H1 (cell line): ENCODE measurements at regions not wholly inside any gene's neighbourhood (a gene's known extent, or its start where the extent isn't known, plus 50 kb on each side); places are given as distances from the start of the nearest gene placed in this dataset.

Experiments used
- CTCF ChIA-PET: fragments of 300-600 bp; sonication (Branson Sonifier 250); formaldehyde crosslinking; loops from one replicate; lab custom pipeline; 2021; ENCODE audit not compliant: partially characterized antibody; lab: Charles Lee
- POLR2A ChIA-PET: fragments of 300-600 bp; sonication (Branson Sonifier 250); formaldehyde crosslinking; loops from one replicate; lab custom pipeline; 2021; ENCODE audit warnings: inconsistent platforms; ENCODE audit not compliant: partially characterized antibody; lab: Charles Lee
- DNase-seq, 2 experiments: peaks; one replicate each; pipeline versions ENCODE4 v3.0.0 to v3.0.0-alpha.2; 2010 to 2022; ENCODE audit warnings: low spot score in 2 of 2, low read depth in 1 of 2, mixed read lengths in 1 of 2
- FAIRE-seq: peaks from 2 replicates; lab custom pipeline; 2011; peaks lifted over from hg19 to GRCh38; lab: Jason Lieb, UNC
- H2AFZ ChIP-seq: 2 replicates; pipeline ENCODE4 v1.8.1; 2012; ENCODE audit warnings: low read length, inconsistent platforms
- H2AK5ac ChIP-seq: 2 replicates; pipeline ENCODE4 v1.6.1; 2013; ENCODE audit warnings: low read depth, low read length
- H2BK120ac ChIP-seq: replicated peaks from 2 replicates; pipeline ENCODE3; 2013; ENCODE audit warnings: low read depth, low read length, inconsistent platforms
- H2BK12ac ChIP-seq: 2 replicates; pipeline ENCODE4 v1.6.1; 2013; ENCODE audit warnings: low read depth, low read length
- H2BK15ac ChIP-seq: 2 replicates; pipeline ENCODE4 v1.6.1; 2013; ENCODE audit warnings: low read length
- H2BK20ac ChIP-seq: 2 replicates; pipeline ENCODE4 v1.6.1; 2013; ENCODE audit warnings: low read length
- H2BK5ac ChIP-seq: 2 replicates; pipeline ENCODE4 v1.6.1; 2013; ENCODE audit warnings: low read depth, low read length
- H3K14ac ChIP-seq: 2 replicates; pipeline ENCODE4 v1.6.1; 2013; ENCODE audit warnings: inconsistent platforms; ENCODE audit not compliant: insufficient read length
- H3K18ac ChIP-seq: 2 replicates; pipeline ENCODE4 v1.6.1; 2013; ENCODE audit warnings: low read length; ENCODE audit errors: extremely low read depth
- H3K23ac ChIP-seq: 2 replicates; pipeline ENCODE4 v1.6.1; 2013; ENCODE audit warnings: inconsistent platforms; ENCODE audit not compliant: insufficient read length
- H3K23me2 ChIP-seq: 2 replicates; pipeline ENCODE4 v1.6.1; 2013; ENCODE audit warnings: low read depth, low read length
- H3K27ac ChIP-seq: 2 replicates; pipeline ENCODE4 v1.6.1; 2011; ENCODE audit warnings: low read depth, low read length, inconsistent platforms
- H3K27me3 ChIP-seq, 4 experiments: replicated peaks in 1 of 4; 1 replicate in 1 of 4; 2 replicates in 3 of 4; pipeline versions ENCODE4 v1.6.1 to v1.8.1; 2011 to 2013; ENCODE audit warnings: low read length in 3 of 4, mild to moderate bottlenecking in 3 of 4, inconsistent platforms in 2 of 4, mixed read lengths in 2 of 4, moderate library complexity in 1 of 4; ENCODE audit not compliant: control insufficient read depth in 3 of 4, insufficient read depth in 3 of 4; ENCODE audit errors: extremely low read depth in 1 of 4
- H3K36me3 ChIP-seq, 4 experiments: 2 replicates each; pipeline versions ENCODE4 v1.6.1 to v1.8.1; 2011 to 2013; ENCODE audit warnings: mild to moderate bottlenecking in 4 of 4, low read length in 3 of 4, moderate library complexity in 2 of 4, control low read depth in 1 of 4, inconsistent platforms in 1 of 4; ENCODE audit not compliant: insufficient read depth in 4 of 4, control insufficient read depth in 2 of 4
- H3K4ac ChIP-seq: replicated peaks from 2 replicates; pipeline ENCODE3; 2013; ENCODE audit warnings: low read length, low read depth, mixed read lengths, inconsistent platforms; ENCODE audit not compliant: insufficient read length
- H3K4me1 ChIP-seq, 4 experiments: replicated peaks in 1 of 4; 1 replicate in 1 of 4; 2 replicates in 3 of 4; pipeline versions ENCODE4 v1.6.1 to v1.8.1; 2011 to 2013; ENCODE audit warnings: low read length in 3 of 4, inconsistent platforms in 2 of 4, mixed read lengths in 1 of 4; ENCODE audit not compliant: insufficient read depth in 4 of 4, control insufficient read depth in 3 of 4
- H3K4me2 ChIP-seq, 2 experiments: 2 replicates each; pipeline versions ENCODE4 v1.6.1 to v1.8.1; 2011 to 2013; ENCODE audit warnings: low read depth in 2 of 2, low read length in 2 of 2, control low read depth in 1 of 2, inconsistent platforms in 1 of 2, mild to moderate bottlenecking in 1 of 2; ENCODE audit not compliant: insufficient read depth in 1 of 2
- H3K4me3 ChIP-seq, 4 experiments: fragments of 200-600, 300-600 bp in 1 of 4; sonication (generic), shearing (Covaris generic), sonication (Bioruptor Twin) in 1 of 4; 2 replicates each; pipeline versions ENCODE4 v1.5.1 to v1.8.1; 2011 to 2016; ENCODE audit warnings: low read length in 4 of 4, low read depth in 3 of 4, control low read depth in 2 of 4, inconsistent platforms in 2 of 4, mild to moderate bottlenecking in 2 of 4, mixed read lengths in 1 of 4, moderate library complexity in 1 of 4; ENCODE audit not compliant: insufficient read depth in 2 of 4; ENCODE audit errors: extremely low read depth in 1 of 4
- H3K56ac ChIP-seq: replicated peaks from 2 replicates; pipeline ENCODE3; 2013; ENCODE audit warnings: low read depth, mild to moderate bottlenecking, mixed read lengths, low read length, inconsistent platforms; ENCODE audit not compliant: insufficient read length
- H3K79me1 ChIP-seq: 2 replicates; pipeline ENCODE4 v1.6.1; 2013; ENCODE audit warnings: low read depth, low read length, control low read depth
- H3K79me2 ChIP-seq, 2 experiments: 2 replicates each; pipeline versions ENCODE4 v1.6.1 to v1.8.1; 2012 to 2013; ENCODE audit warnings: low read length in 2 of 2, mild to moderate bottlenecking in 2 of 2, inconsistent platforms in 1 of 2; ENCODE audit not compliant: insufficient read depth in 2 of 2, control insufficient read depth in 1 of 2
- H3K9ac ChIP-seq, 4 experiments: replicated peaks in 1 of 4; 1 replicate in 1 of 4; 2 replicates in 3 of 4; pipeline versions ENCODE4 v1.6.1 to v1.8.1; 2011 to 2013; ENCODE audit warnings: low read depth in 3 of 4, low read length in 3 of 4, control low read depth in 2 of 4, mild to moderate bottlenecking in 2 of 4, moderate library complexity in 2 of 4, inconsistent platforms in 1 of 4; ENCODE audit errors: extremely low read depth in 1 of 4
- H3K9me3 ChIP-seq, 2 experiments: 2 replicates each; pipeline versions ENCODE4 v1.6.1 to v1.8.1; 2012 to 2013; ENCODE audit warnings: mild to moderate bottlenecking in 2 of 2, moderate library complexity in 2 of 2, control low read depth in 1 of 2, inconsistent platforms in 1 of 2, low read depth in 1 of 2, low read length in 1 of 2, mixed read lengths in 1 of 2; ENCODE audit not compliant: insufficient read depth in 2 of 2
- H4K20me1 ChIP-seq, 2 experiments: replicated peaks in 1 of 2; 2 replicates each; pipeline versions ENCODE3 to v1.8.1; 2011 to 2013; ENCODE audit warnings: inconsistent platforms in 2 of 2, low read length in 2 of 2, mild to moderate bottlenecking in 1 of 2; ENCODE audit not compliant: insufficient read depth in 2 of 2, control insufficient read depth in 1 of 2
- H4K5ac ChIP-seq: 2 replicates; pipeline ENCODE4 v1.6.1; 2013; ENCODE audit warnings: low read length, low read depth, mixed read lengths, inconsistent platforms; ENCODE audit not compliant: insufficient read length
- H4K8ac ChIP-seq: 2 replicates; pipeline ENCODE4 v1.8.0; 2013; ENCODE audit warnings: mild to moderate bottlenecking, moderate library complexity, low read length, inconsistent platforms; ENCODE audit not compliant: insufficient read depth; ENCODE audit errors: extremely low read depth
- H4K91ac ChIP-seq: replicated peaks from 2 replicates; pipeline ENCODE3; 2013; ENCODE audit warnings: low read length, mixed read lengths, inconsistent platforms; ENCODE audit not compliant: insufficient read length
- CHD2 ChIP-seq: IDR thresholded peaks from 2 replicates; pipeline ENCODE4 v1.6.1; 2012; ENCODE audit warnings: low read length, improper control_type of control experiment
- CTBP2 ChIP-seq: IDR thresholded peaks from 2 replicates; pipeline ENCODE4 v1.7.0; 2011; ENCODE audit warnings: borderline replicate concordance, mild to moderate bottlenecking, moderate library complexity, mixed read lengths, low read length; ENCODE audit not compliant: insufficient read depth, insufficient read length
- EZH2 ChIP-seq: fragments of 200-600 bp; sonication (generic); IDR thresholded peaks from 2 replicates; pipeline ENCODE4 v1.7.1; 2012; ENCODE audit warnings: low read depth, mild to moderate bottlenecking, moderate library complexity, low read length, inconsistent platforms; ENCODE audit not compliant: severe bottlenecking
- JUND ChIP-seq: IDR thresholded peaks from 2 replicates; pipeline ENCODE4 v1.6.1; 2011; ENCODE audit warnings: mild to moderate bottlenecking, improper control_type of control experiment, low read length
- SIN3A ChIP-seq, 2 experiments: IDR thresholded peaks in 1 of 2; conservative IDR thresholded peaks in 1 of 2; 2 replicates each; pipeline ENCODE4 v1.6.1; 2011 to 2012; ENCODE audit warnings: low read length in 2 of 2, improper control_type of control experiment in 1 of 2, low read depth in 1 of 2, mild to moderate bottlenecking in 1 of 2
- SP1 ChIP-seq: IDR thresholded peaks from 2 replicates; pipeline ENCODE4 v1.6.1; 2011; ENCODE audit warnings: low read depth, low read length
- TEAD4 ChIP-seq: IDR thresholded peaks from 2 replicates; pipeline ENCODE4 v1.6.1; 2012; ENCODE audit warnings: low read depth, low read length, inconsistent platforms, mixed read lengths
- WGBS, 2 experiments: shearing (Covaris generic) in 1 of 2; methylation state at CpG; one replicate each; pipeline versions ENCODE4 v1.1.6 to v1.1.7; 2013 to 2015; ENCODE audit warnings: low lambda C conversion rate in 2 of 2, mixed read lengths in 2 of 2, inconsistent platforms in 1 of 2, low coverage in 1 of 2, missing lambda C conversion rate in 1 of 2; ENCODE audit not compliant: insufficient replicate concordance in 2 of 2, insufficient coverage in 1 of 2, insufficient read length in 1 of 2; ENCODE audit errors: extremely low coverage in 1 of 2, missing lambda C conversion rate in 1 of 2; 5-methylcytosine and 5-hydroxymethylcytosine counted together

DNA sequence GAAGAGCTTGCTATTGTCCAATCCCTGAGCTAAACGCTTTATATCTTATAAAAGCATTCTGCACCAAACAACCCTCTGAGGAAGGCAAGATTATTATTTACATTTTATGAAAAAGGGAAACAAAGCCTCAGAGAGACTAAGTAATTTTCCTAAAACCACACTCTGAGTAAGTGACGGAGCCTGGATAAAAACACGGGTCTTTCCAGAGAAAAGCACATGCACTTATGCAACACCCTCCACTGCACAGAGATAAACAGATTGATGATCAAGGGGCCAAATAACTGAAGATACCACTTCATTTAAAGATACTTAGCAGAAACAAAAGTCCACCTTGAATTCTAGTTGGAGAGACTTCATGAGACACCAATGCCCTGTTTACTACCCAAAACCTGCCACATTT lies 214.7 kb upstream of the PDE10A start:
- Histone ChIP-seq H2AFZ (no peak overlapping the region), H2BK20ac (no peak overlapping the region), H4K8ac (no peak overlapping the region), H2BK12ac (no peak overlapping the region), H2BK120ac (no peak overlapping the region), H3K23ac (no peak overlapping the region), H3K9ac (no peak overlapping the region), H3K27me3 (no peaks in the 10 kb centered on the region; a peak in 1 of 7 replicates), H4K20me1 (no peaks in the 10 kb centered on the region), H3K79me1 (no peaks in the 10 kb centered on the region), H3K4me1 (no peaks in the 10 kb centered on the region), H2AK5ac (no peak overlapping the region), H2BK5ac (no peak overlapping the region), H4K5ac (no peak overlapping the region), H3K79me2 (no peaks in the 10 kb centered on the region), H4K91ac (no peak overlapping the region), H3K36me3 (no peaks in the 10 kb centered on the region), H3K56ac (no peak overlapping the region), H3K18ac (no peak overlapping the region)
- ChIA-PET POLR2A (no interaction called here), CTCF (interaction anchor here (1.3 to 3.0 kb wide), 2 partner anchors 228 to 229 kb away, joined by 3 to 11 read pairs; no protein-coding TSS in a partner anchor)
- TF ChIP-seq SP1 (no peak), CTBP2 (no peak), JUND (no peak), EZH2 (no peak), CHD2 (no peak), SIN3A (conservative IDR thresholded peaks at IDR 0.05 in 1 of 2, IDR thresholded peaks at IDR 0.05 in 1 of 2; ENCODE audit: low read depth in 1 of 2, low read length in 2 of 2) (no peak), TEAD4 (no peak)
- TF ChIP-seq, all 59 proteins: peak for 0
- no peak overlapping the region for H3K4ac ChIP-seq
- H3K9me3 ChIP-seq: no peaks in the 10 kb centered on the region; a peak in 2 of 4 replicates
- H3K14ac ChIP-seq: no peak overlapping the region
- no peak overlapping the region for H3K27ac ChIP-seq
- H3K4me2 ChIP-seq: no peak overlapping the region
- DNase-seq (no peak), FAIRE-seq (no peak)
- 91% methylated on average over 3 of the region's 3 CpGs; no CpG with 5 or more reads in 1 of the 2 experiments for WGBS, 2 experiments
- H2BK15ac ChIP-seq: no peak overlapping the region
- H3K4me3 ChIP-seq: no peak overlapping the region
- H3K23me2 ChIP-seq: no peaks in the 10 kb centered on the region
